H1 (cell line): ENCODE measurements at regions not wholly inside any gene's neighbourhood (a gene's known extent, or its start where the extent isn't known, plus 50 kb on each side); places are given as distances from the start of the nearest gene placed in this dataset.

Experiments used
- BRCA1 ChIP-seq: IDR thresholded peaks from 2 replicates; pipeline ENCODE4 v1.6.1; 2012; ENCODE audit warnings: low read depth, low read length, improper control_type of control experiment
- CHD1 ChIP-seq: IDR thresholded peaks from 2 replicates; pipeline ENCODE4 v1.6.1; 2012; ENCODE audit warnings: low read depth, low read length, improper control_type of control experiment
- EZH2 ChIP-seq: fragments of 200-600 bp; sonication (generic); IDR thresholded peaks from 2 replicates; pipeline ENCODE4 v1.7.1; 2012; ENCODE audit warnings: low read depth, mild to moderate bottlenecking, moderate library complexity, low read length, inconsistent platforms; ENCODE audit not compliant: severe bottlenecking
- HDAC2 ChIP-seq, 2 experiments: fragments of 300-600 bp in 1 of 2; sonication (generic) in 1 of 2; IDR thresholded peaks; 2 replicates each; pipeline ENCODE4 v1.6.1; 2011 to 2012; ENCODE audit warnings: low read depth in 2 of 2, low read length in 2 of 2, mild to moderate bottlenecking in 2 of 2, moderate library complexity in 2 of 2, borderline replicate concordance in 1 of 2, inconsistent platforms in 1 of 2
- POLR2AphosphoS5 ChIP-seq: IDR thresholded peaks from 2 replicates; pipeline ENCODE4 v1.6.1; 2011; ENCODE audit warnings: low read depth, low read length
- ZNF274 ChIP-seq: IDR thresholded peaks from 2 replicates; pipeline ENCODE4 v1.7.0; 2012; ENCODE audit warnings: low read length, borderline replicate concordance; ENCODE audit errors: extremely low read depth

DNA sequence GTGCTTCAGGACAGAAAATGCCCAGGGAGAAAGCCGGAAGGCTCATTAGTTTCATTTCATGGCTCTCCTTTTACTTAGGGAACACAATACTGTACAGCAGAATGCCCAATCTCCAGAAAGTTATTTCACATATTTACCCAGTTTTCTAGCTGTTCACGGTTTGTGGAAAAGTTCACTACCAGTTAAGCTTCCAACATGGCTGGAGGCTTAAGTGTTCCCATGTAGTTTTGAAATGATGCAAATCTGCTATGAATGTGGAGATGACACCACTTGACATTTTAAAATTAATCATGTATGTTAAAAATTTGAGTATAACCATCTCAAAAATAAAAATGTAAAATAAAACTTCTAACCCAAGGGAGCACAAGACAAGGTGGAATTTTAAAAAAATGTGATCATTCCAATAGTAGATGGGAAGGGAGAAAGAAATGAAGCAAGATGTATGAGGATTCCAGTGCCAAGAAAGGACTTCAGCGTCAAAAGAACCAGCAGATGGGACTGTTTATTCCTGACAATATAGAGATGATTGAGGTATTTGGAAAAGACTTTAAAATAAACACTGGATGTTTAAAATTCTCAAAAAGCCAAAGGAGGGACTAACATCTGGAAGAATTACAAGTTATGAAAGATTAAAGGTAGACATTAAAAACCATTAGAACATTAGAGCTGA is 60.9 kb upstream of the OSR1 start (continued):
- TF ChIP-seq ZNF274 (no peak), HDAC2 (IDR thresholded peaks at IDR 0.05; ENCODE audit: borderline replicate concordance in 1 of 2, low read depth in 2 of 2, low read length in 2 of 2) (no peak), POLR2AphosphoS5 (no peak), BRCA1 (no peak), EZH2 (no peak), CHD1 (no peak)
